Brain microvascular endothelial cell (primary cell): ENCODE measurements at regions not wholly inside any gene's neighbourhood (a gene's known extent, or its start where the extent isn't known, plus 50 kb on each side); places are given as distances from the start of the nearest gene placed in this dataset.

Source experiments
- DNase-seq: peaks from one replicate; pipeline ENCODE4 v3.0.0-alpha.2; 2020
- H3K27ac ChIP-seq: fragments of 250-450 bp; sonication (Bioruptor Pico); 2 replicates; pipeline ENCODE4 v1.5.1; 2020; ENCODE audit warnings: mild to moderate bottlenecking, moderate library complexity
- H3K27me3 ChIP-seq: fragments of 250-450 bp; sonication (Bioruptor Pico); replicated peaks from 2 replicates; pipeline ENCODE4 v1.5.1; 2020; ENCODE audit warnings: mild to moderate bottlenecking
- H3K36me3 ChIP-seq: fragments of 250-450 bp; sonication (Bioruptor Pico); replicated peaks from 2 replicates; pipeline ENCODE4 v1.5.1; 2020; ENCODE audit warnings: mild to moderate bottlenecking
- H3K4me3 ChIP-seq: 2 replicates; pipeline ENCODE4 v1.5.1; 2011; ENCODE audit warnings: low read depth, mild to moderate bottlenecking, control low read depth, low read length, moderate library complexity
- CTCF ChIP-seq: IDR thresholded peaks from 2 replicates; pipeline ENCODE4 v1.5.1; 2011; ENCODE audit warnings: low read depth, mild to moderate bottlenecking, moderate library complexity, low read length, control low read depth, inconsistent platforms; ENCODE audit errors: missing control alignments
- in situ Hi-C: cut with HindIII; loops from 2 replicates; pipeline ENCODE4 v1.10.0; 2017; ENCODE audit warnings: low sequenced_read_pairs, low pct_ligation_motif_present

- no peaks in the 10 kb centered on the region for H3K27me3 ChIP-seq
- no peaks in the 10 kb centered on the region for H3K36me3 ChIP-seq
- no peak for TF ChIP-seq CTCF
- no peak overlapping the region for H3K4me3 ChIP-seq
- in situ Hi-C loops = no loop called here
- H3K27ac ChIP-seq = no peak overlapping the region
- DNase-seq = no peak
These were observed 198.5 kb upstream of the SLC24A3 start for GRCh38 chr20:19013907-19014306.

GRCh38 chr20:19015351-19016139 lies 196.9 kb upstream of the SLC24A3 start:
- Histone ChIP-seq H3K4me3 (no peak overlapping the region), H3K36me3 (no peaks in the 10 kb centered on the region), H3K27ac (no peak overlapping the region), H3K27me3 (no peaks in the 10 kb centered on the region)
- TF ChIP-seq CTCF = no peak
- in situ Hi-C loops = no loop called here
- no peak for DNase-seq

GRCh38 chr20:19016140-19016497 lies 196.3 kb upstream of the SLC24A3 start:
- Histone ChIP-seq H3K4me3 (no peak overlapping the region), H3K36me3 (no peaks in the 10 kb centered on the region), H3K27me3 (no peaks in the 10 kb centered on the region), H3K27ac (no peak overlapping the region)
- no peak for DNase-seq
- no peak for TF ChIP-seq CTCF
- in situ Hi-C loops = no loop called here

GRCh38 chr20:19017104-19017690 lies 195.2 kb upstream of the SLC24A3 start:
- Histone ChIP-seq H3K4me3 (no peak overlapping the region), H3K36me3 (no peaks in the 10 kb centered on the region), H3K27ac (no peak overlapping the region), H3K27me3 (no peaks in the 10 kb centered on the region)
- in situ Hi-C loops = no loop called here
- no peak for TF ChIP-seq CTCF
- DNase-seq = no peak

GRCh38 chr20:19018881-19019280 lies 193.6 kb upstream of the SLC24A3 start:
- Histone ChIP-seq H3K27ac (no peak overlapping the region), H3K4me3 (no peak overlapping the region), H3K27me3 (no peaks in the 10 kb centered on the region), H3K36me3 (no peaks in the 10 kb centered on the region)
- DNase-seq = no peak
- no peak for TF ChIP-seq CTCF
- in situ Hi-C loops = no loop called here
